ENCODE measurements at regions not wholly inside any gene's neighbourhood (a gene's known extent, or its start where the extent isn't known, plus 50 kb on each side); places are given as distances from the start of the nearest gene placed in this dataset.

DNA sequence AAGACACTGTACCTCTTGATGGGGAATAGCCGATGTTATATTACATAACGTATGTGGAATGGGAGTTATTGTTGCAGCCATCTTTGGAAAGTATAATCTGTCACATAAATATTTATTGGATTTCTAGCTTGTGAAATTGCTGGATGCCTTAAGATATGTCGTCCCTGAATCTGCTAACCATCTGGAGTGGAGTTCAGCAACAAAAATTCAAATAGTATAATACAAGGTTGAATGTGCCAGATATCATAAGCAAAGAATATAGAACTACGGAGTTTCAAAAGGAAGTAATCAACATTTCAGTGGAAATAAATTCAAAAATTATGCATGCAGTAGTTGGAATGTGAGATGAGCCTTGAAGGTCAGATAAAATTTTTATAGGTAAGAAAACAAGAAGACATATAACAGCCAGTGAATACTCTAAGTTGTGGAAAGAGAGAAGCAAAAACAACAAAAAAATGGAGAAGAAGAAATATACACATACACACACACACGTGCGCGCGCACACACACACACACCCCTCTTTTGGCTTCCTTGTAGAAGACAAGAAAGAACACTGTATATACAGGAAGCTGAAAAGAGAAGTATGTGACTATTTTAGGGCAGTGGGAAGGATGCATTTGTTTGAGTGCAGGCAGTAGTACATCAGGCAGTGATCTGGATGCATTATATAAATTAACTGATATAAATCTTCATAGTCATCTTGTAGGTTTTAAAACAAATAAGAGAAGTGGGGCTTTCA lies 516.7 kb downstream of the KCNT2 start:
- Histone ChIP-seq H3K9ac (ENCODE audit: low read depth in 1 of 3, low read length in 3 of 3) (no peak overlapping the region), H3K4me3 (ENCODE audit: low read length in 3 of 3) (no peak overlapping the region), H3K27me3 (ENCODE audit: control insufficient read depth in 3 of 3, insufficient read depth in 3 of 3, low read length in 3 of 3) (no peaks in the 10 kb centered on the region), H3K4me1 (ENCODE audit: control insufficient read depth in 3 of 3, insufficient read depth in 3 of 3, low read length in 3 of 3) (no peaks in the 10 kb centered on the region), H3K27ac (ENCODE audit: low read depth, low read length) (no peak overlapping the region), H3K9me3 (ENCODE audit: control insufficient read depth in 3 of 3, low read length in 3 of 3) (no peaks in the 10 kb centered on the region), H3K36me3 (ENCODE audit: control insufficient read depth in 3 of 3, insufficient read depth in 3 of 3, low read length in 3 of 3) (no peaks in the 10 kb centered on the region)

DNA sequence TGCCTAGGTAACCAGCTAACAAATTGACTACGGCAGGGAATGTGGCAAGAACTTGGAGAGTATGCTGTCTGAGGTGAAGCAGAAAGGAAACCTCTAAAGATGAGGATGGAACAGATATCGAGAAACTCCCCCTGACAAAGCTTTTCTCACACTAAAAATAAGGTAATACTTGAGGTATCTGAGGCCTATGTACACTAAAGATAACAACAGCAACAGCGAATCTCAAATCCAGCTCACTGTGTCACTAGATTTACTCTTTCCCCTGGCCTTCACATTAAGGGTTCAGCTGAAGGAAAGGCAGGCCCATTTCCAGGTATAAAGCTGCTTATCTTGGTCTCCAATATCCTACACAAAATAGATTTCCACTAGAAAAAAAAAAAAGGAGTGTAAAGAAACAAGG lies 518.0 kb downstream of the KCNT2 start:
- H3K27ac ChIP-seq (ENCODE audit: low read depth, low read length), result no peak overlapping the region
- H3K4me3 ChIP-seq (ENCODE audit: low read length in 3 of 3), result no peak overlapping the region
- no peaks in the 10 kb centered on the region for H3K27me3 ChIP-seq (ENCODE audit: control insufficient read depth in 3 of 3, insufficient read depth in 3 of 3, low read length in 3 of 3)
- no peaks in the 10 kb centered on the region for H3K9me3 ChIP-seq (ENCODE audit: control insufficient read depth in 3 of 3, low read length in 3 of 3)
- H3K36me3 ChIP-seq (ENCODE audit: control insufficient read depth in 3 of 3, insufficient read depth in 3 of 3, low read length in 3 of 3), result no peaks in the 10 kb centered on the region
- no peaks in the 10 kb centered on the region for H3K4me1 ChIP-seq (ENCODE audit: control insufficient read depth in 3 of 3, insufficient read depth in 3 of 3, low read length in 3 of 3)
- no peak overlapping the region for H3K9ac ChIP-seq (ENCODE audit: low read depth in 1 of 3, low read length in 3 of 3)

- H3K36me3 ChIP-seq (ENCODE audit: control insufficient read depth in 3 of 3, insufficient read depth in 3 of 3, low read length in 3 of 3), result no peaks in the 10 kb centered on the region
Observed at GRCh38 chr1:196088541-196088940, 519.7 kb downstream of the KCNT2 start.

GRCh38 chr1:196078691-196079090 lies 529.5 kb downstream of the KCNT2 start:
- H3K27ac ChIP-seq (ENCODE audit: low read depth, low read length), result no peak overlapping the region
- H3K9ac ChIP-seq (ENCODE audit: low read depth in 1 of 3, low read length in 3 of 3), result no peak overlapping the region
- no peaks in the 10 kb centered on the region for H3K9me3 ChIP-seq (ENCODE audit: control insufficient read depth in 3 of 3, low read length in 3 of 3)
- no peaks in the 10 kb centered on the region for H3K4me1 ChIP-seq (ENCODE audit: control insufficient read depth in 3 of 3, insufficient read depth in 3 of 3, low read length in 3 of 3)
- no peaks in the 10 kb centered on the region for H3K27me3 ChIP-seq (ENCODE audit: control insufficient read depth in 3 of 3, insufficient read depth in 3 of 3, low read length in 3 of 3)
- no peaks in the 10 kb centered on the region for H3K36me3 ChIP-seq (ENCODE audit: control insufficient read depth in 3 of 3, insufficient read depth in 3 of 3, low read length in 3 of 3)
- no peak overlapping the region for H3K4me3 ChIP-seq (ENCODE audit: low read length in 3 of 3)

More at GRCh38 chr1:196088541-196088940, 519.7 kb downstream of the KCNT2 start:
- H3K4me3 ChIP-seq (ENCODE audit: low read length in 3 of 3), result no peak overlapping the region
- no peaks in the 10 kb centered on the region for H3K27me3 ChIP-seq (ENCODE audit: control insufficient read depth in 3 of 3, insufficient read depth in 3 of 3, low read length in 3 of 3)
- no peaks in the 10 kb centered on the region for H3K4me1 ChIP-seq (ENCODE audit: control insufficient read depth in 3 of 3, insufficient read depth in 3 of 3, low read length in 3 of 3)
- no peak overlapping the region for H3K27ac ChIP-seq (ENCODE audit: low read depth, low read length)
- H3K9me3 ChIP-seq (ENCODE audit: control insufficient read depth in 3 of 3, low read length in 3 of 3), result no peaks in the 10 kb centered on the region
- no peak overlapping the region for H3K9ac ChIP-seq (ENCODE audit: low read depth in 1 of 3, low read length in 3 of 3)

- H3K27ac ChIP-seq (ENCODE audit: low read depth, low read length), result no peak overlapping the region
- no peaks in the 10 kb centered on the region for H3K9me3 ChIP-seq (ENCODE audit: control insufficient read depth in 3 of 3, low read length in 3 of 3)
- no peaks in the 10 kb centered on the region for H3K27me3 ChIP-seq (ENCODE audit: control insufficient read depth in 3 of 3, insufficient read depth in 3 of 3, low read length in 3 of 3)
- H3K36me3 ChIP-seq (ENCODE audit: control insufficient read depth in 3 of 3, insufficient read depth in 3 of 3, low read length in 3 of 3), result no peaks in the 10 kb centered on the region
- no peaks in the 10 kb centered on the region for H3K4me1 ChIP-seq (ENCODE audit: control insufficient read depth in 3 of 3, insufficient read depth in 3 of 3, low read length in 3 of 3)
- no peak overlapping the region for H3K4me3 ChIP-seq (ENCODE audit: low read length in 3 of 3)
- H3K9ac ChIP-seq (ENCODE audit: low read depth in 1 of 3, low read length in 3 of 3), result no peak overlapping the region
Observed at GRCh38 chr1:196075621-196076020, 532.6 kb downstream of the KCNT2 start.

DNA sequence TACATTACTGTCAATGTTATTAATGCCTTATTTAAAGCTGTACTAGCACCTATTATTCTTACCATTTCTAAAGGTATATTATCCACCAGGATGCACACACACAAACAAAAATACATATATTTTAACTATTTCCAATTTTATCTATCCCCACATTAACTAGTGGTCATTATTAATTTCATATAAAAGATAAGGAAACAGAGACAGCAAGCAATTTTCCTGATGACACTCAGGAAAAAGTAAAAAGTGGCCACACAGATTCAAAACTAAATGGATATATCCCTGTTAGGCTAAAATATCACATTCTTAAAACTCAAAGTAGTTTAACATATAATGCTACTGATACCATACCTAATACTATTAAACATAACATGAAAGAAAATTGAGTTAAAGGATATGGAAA lies 534.1 kb downstream of the KCNT2 start:
- no peaks in the 10 kb centered on the region for H3K36me3 ChIP-seq (ENCODE audit: control insufficient read depth in 3 of 3, insufficient read depth in 3 of 3, low read length in 3 of 3)
- no peaks in the 10 kb centered on the region for H3K27me3 ChIP-seq (ENCODE audit: control insufficient read depth in 3 of 3, insufficient read depth in 3 of 3, low read length in 3 of 3)
- no peaks in the 10 kb centered on the region for H3K4me1 ChIP-seq (ENCODE audit: control insufficient read depth in 3 of 3, insufficient read depth in 3 of 3, low read length in 3 of 3)
- no peak overlapping the region for H3K27ac ChIP-seq (ENCODE audit: low read depth, low read length)
- no peak overlapping the region for H3K4me3 ChIP-seq (ENCODE audit: low read length in 3 of 3)
- no peaks in the 10 kb centered on the region for H3K9me3 ChIP-seq (ENCODE audit: control insufficient read depth in 3 of 3, low read length in 3 of 3)
- no peak overlapping the region for H3K9ac ChIP-seq (ENCODE audit: low read depth in 1 of 3, low read length in 3 of 3)

DNA sequence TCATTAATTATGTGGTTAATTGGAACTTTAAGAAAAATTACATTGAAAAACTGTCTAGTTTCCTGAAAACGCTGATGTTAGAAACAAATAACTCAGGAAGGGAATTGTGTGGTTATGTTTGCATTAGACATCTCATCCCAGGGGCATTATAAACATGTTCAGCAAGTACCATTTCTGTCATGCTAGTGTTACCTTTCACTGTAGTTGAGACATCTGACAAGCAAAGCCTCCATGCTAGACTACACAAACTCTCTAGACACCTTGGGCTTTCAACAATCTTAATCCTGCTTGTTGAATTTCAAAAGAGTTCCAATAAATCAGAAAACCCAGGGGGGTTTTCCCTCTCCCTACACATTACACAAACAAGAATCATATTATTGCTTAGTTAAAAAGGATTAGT lies 536.8 kb downstream of the KCNT2 start:
- Histone ChIP-seq H3K4me3 (ENCODE audit: low read length in 3 of 3) (no peak overlapping the region), H3K4me1 (ENCODE audit: control insufficient read depth in 3 of 3, insufficient read depth in 3 of 3, low read length in 3 of 3) (no peaks in the 10 kb centered on the region), H3K36me3 (ENCODE audit: control insufficient read depth in 3 of 3, insufficient read depth in 3 of 3, low read length in 3 of 3) (no peaks in the 10 kb centered on the region), H3K9ac (ENCODE audit: low read depth in 1 of 3, low read length in 3 of 3) (no peak overlapping the region), H3K27me3 (ENCODE audit: control insufficient read depth in 3 of 3, insufficient read depth in 3 of 3, low read length in 3 of 3) (no peaks in the 10 kb centered on the region), H3K9me3 (ENCODE audit: control insufficient read depth in 3 of 3, low read length in 3 of 3) (no peaks in the 10 kb centered on the region), H3K27ac (ENCODE audit: low read depth, low read length) (no peak overlapping the region)

DNA sequence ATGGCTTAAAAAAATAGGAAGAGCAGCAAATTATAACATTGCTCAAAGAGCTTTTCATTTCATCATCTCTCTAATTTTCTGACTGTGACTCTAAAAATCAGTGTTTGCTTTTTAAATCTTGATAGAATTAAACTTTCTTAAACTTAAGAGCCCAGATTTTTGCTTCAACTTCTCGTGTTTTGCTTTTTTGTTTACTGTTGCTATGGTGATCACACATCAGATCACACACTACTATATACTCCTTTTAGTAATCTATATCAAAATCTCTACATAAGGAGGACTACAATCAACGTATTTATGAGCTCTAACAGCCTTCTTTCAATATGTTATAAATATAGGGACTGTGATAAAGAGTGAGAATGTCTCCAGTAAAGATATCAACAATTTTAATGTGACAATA lies 537.3 kb downstream of the KCNT2 start:
- H3K9me3 ChIP-seq (ENCODE audit: control insufficient read depth in 3 of 3, low read length in 3 of 3), result no peaks in the 10 kb centered on the region
- H3K9ac ChIP-seq (ENCODE audit: low read depth in 1 of 3, low read length in 3 of 3), result no peak overlapping the region
- H3K36me3 ChIP-seq (ENCODE audit: control insufficient read depth in 3 of 3, insufficient read depth in 3 of 3, low read length in 3 of 3), result no peaks in the 10 kb centered on the region
- H3K27ac ChIP-seq (ENCODE audit: low read depth, low read length), result no peak overlapping the region
- H3K4me1 ChIP-seq (ENCODE audit: control insufficient read depth in 3 of 3, insufficient read depth in 3 of 3, low read length in 3 of 3), result no peaks in the 10 kb centered on the region
- H3K4me3 ChIP-seq (ENCODE audit: low read length in 3 of 3), result no peak overlapping the region
- H3K27me3 ChIP-seq (ENCODE audit: control insufficient read depth in 3 of 3, insufficient read depth in 3 of 3, low read length in 3 of 3), result no peaks in the 10 kb centered on the region

GRCh38 chr1:196063952-196064351 lies 544.3 kb downstream of the KCNT2 start:
- no peak overlapping the region for H3K27ac ChIP-seq (ENCODE audit: low read depth, low read length)
- H3K27me3 ChIP-seq (ENCODE audit: control insufficient read depth in 3 of 3, insufficient read depth in 3 of 3, low read length in 3 of 3), result no peaks in the 10 kb centered on the region
- no peaks in the 10 kb centered on the region for H3K36me3 ChIP-seq (ENCODE audit: control insufficient read depth in 3 of 3, insufficient read depth in 3 of 3, low read length in 3 of 3)
- no peaks in the 10 kb centered on the region for H3K4me1 ChIP-seq (ENCODE audit: control insufficient read depth in 3 of 3, insufficient read depth in 3 of 3, low read length in 3 of 3)
- H3K9me3 ChIP-seq (ENCODE audit: control insufficient read depth in 3 of 3, low read length in 3 of 3), result no peaks in the 10 kb centered on the region
- H3K9ac ChIP-seq (ENCODE audit: low read depth in 1 of 3, low read length in 3 of 3), result no peak overlapping the region
- no peak overlapping the region for H3K4me3 ChIP-seq (ENCODE audit: low read length in 3 of 3)

DNA sequence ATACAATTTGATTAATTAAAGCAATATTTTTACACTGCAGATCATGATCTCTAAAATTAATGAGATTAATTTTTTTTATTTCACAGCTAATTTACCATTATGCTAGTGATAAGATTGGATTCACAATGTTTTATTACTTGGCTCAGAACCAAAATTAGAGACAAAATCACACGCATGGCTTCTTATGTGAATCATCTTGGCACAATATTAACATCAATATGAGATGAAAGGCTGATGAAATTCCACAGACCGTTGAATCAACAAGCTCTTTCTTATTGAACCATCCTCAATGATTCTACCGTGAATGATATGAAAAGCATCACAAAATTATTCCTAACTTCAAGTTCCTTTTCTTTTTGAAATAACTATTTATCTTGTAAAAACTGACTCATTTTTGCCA lies 544.9 kb downstream of the KCNT2 start:
- no peaks in the 10 kb centered on the region for H3K36me3 ChIP-seq (ENCODE audit: control insufficient read depth in 3 of 3, insufficient read depth in 3 of 3, low read length in 3 of 3)
- no peaks in the 10 kb centered on the region for H3K27me3 ChIP-seq (ENCODE audit: control insufficient read depth in 3 of 3, insufficient read depth in 3 of 3, low read length in 3 of 3)
- no peak overlapping the region for H3K4me3 ChIP-seq (ENCODE audit: low read length in 3 of 3)
- no peak overlapping the region for H3K27ac ChIP-seq (ENCODE audit: low read depth, low read length)
- H3K9ac ChIP-seq (ENCODE audit: low read depth in 1 of 3, low read length in 3 of 3), result no peak overlapping the region
- no peaks in the 10 kb centered on the region for H3K4me1 ChIP-seq (ENCODE audit: control insufficient read depth in 3 of 3, insufficient read depth in 3 of 3, low read length in 3 of 3)
- H3K9me3 ChIP-seq (ENCODE audit: control insufficient read depth in 3 of 3, low read length in 3 of 3), result no peaks in the 10 kb centered on the region
